SK-N-SH (cell line): ENCODE measurements at regions not wholly inside any gene's neighbourhood (a gene's known extent, or its start where the extent isn't known, plus 50 kb on each side); places are given as distances from the start of the nearest gene placed in this dataset.

Experiments
- CTCF ChIP-seq: fragments of 200-600 bp; sonication (generic); IDR thresholded peaks from 2 replicates; pipeline ENCODE4 v1.6.1; 2017; ENCODE audit warnings: antibody characterized with exemption, mild to moderate bottlenecking, moderate library complexity
- EP300 ChIP-seq, 2 experiments: IDR thresholded peaks; 2 replicates each; pipeline versions ENCODE4 v1.4.0 to v1.6.1; 2012; ENCODE audit warnings: borderline replicate concordance in 1 of 2, low read depth in 1 of 2, low read length in 1 of 2
- EZH2phosphoT487 ChIP-seq: fragments of 200-600 bp; sonication (generic); IDR thresholded peaks from 2 replicates; pipeline ENCODE4 v1.6.1; 2017; ENCODE audit warnings: low read depth, mixed run types, mild to moderate bottlenecking, antibody characterized with exemption, moderate library complexity, borderline replicate concordance
- JUND ChIP-seq: IDR thresholded peaks from 2 replicates; pipeline ENCODE4 v1.4.0; 2012
- RCOR1 ChIP-seq: fragments of 150-350 bp; IDR thresholded peaks from 2 replicates; pipeline ENCODE4 v1.6.1; 2017; ENCODE audit warnings: antibody characterized with exemption, low read length
- RXRA ChIP-seq: IDR thresholded peaks from 2 replicates; pipeline ENCODE4 v1.4.0; 2012; ENCODE audit warnings: low read depth, mild to moderate bottlenecking, borderline replicate concordance
- TAF1 ChIP-seq: IDR thresholded peaks from 2 replicates; pipeline ENCODE4 v1.6.1; 2012; ENCODE audit warnings: low read depth, mild to moderate bottlenecking, low read length, moderate library complexity, borderline replicate concordance
- TCF12 ChIP-seq: IDR thresholded peaks from 2 replicates; pipeline ENCODE4 v1.4.0; 2012
- YY1 ChIP-seq: IDR thresholded peaks from 2 replicates; pipeline ENCODE4 v1.4.0; 2012; ENCODE audit warnings: low read depth, mild to moderate bottlenecking

GRCh38 chr3:153484842-153485241 is 322.8 kb downstream of the RAP2B start:
- TF ChIP-seq EZH2phosphoT487: no peak
- no peak for TF ChIP-seq RCOR1
- no peak for TF ChIP-seq CTCF
- TF ChIP-seq JUND: no peak
- no peak for TF ChIP-seq YY1
- no peak for TF ChIP-seq EP300 (IDR thresholded peaks at IDR 0.05; ENCODE audit: borderline replicate concordance in 1 of 2, low read depth in 1 of 2, low read length in 1 of 2)
- TF ChIP-seq TCF12: no peak
- TF ChIP-seq TAF1: no peak
- TF ChIP-seq RXRA: no peak
